Sigmoid colon (tissue), 6 donors: ENCODE measurements at regions not wholly inside any gene's neighbourhood (a gene's known extent, or its start where the extent isn't known, plus 50 kb on each side); places are given as distances from the start of the nearest gene placed in this dataset.

Source experiments
- DNase-seq: peaks from one replicate; pipeline ENCODE4 v3.0.0-alpha.2; 2019
- H3K27ac ChIP-seq, 4 donors: fragments of 200-600 bp; sonication (generic); one replicate each; pipeline ENCODE4 v1.5.1; 2016 to 2019; ENCODE audit warnings: mild to moderate bottlenecking in 1 of 4
- H3K27me3 ChIP-seq, 3 donors: fragments of 200-600 bp; sonication (generic); one replicate each; pipeline ENCODE4 v1.5.1; 2019; ENCODE audit warnings: mild to moderate bottlenecking in 1 of 3
- H3K36me3 ChIP-seq, 4 donors: fragments of 200-600 bp; sonication (generic); one replicate each; pipeline ENCODE4 v1.5.1; 2016 to 2019
- H3K4me1 ChIP-seq, 4 donors: fragments of 200-600 bp; sonication (generic); one replicate each; pipeline ENCODE4 v1.5.1; 2017 to 2019
- H3K4me3 ChIP-seq, 4 donors: fragments of 200-600 bp; sonication (generic); one replicate each; pipeline ENCODE4 v1.5.1; 2017 to 2019; ENCODE audit warnings: mild to moderate bottlenecking in 2 of 4, moderate library complexity in 1 of 4
- H3K9me3 ChIP-seq, 4 donors: fragments of 200-600 bp in 3 of 4; sonication (generic) in 3 of 4; one replicate each; pipeline versions ENCODE4 v1.5.1 to v1.6.1; 2013 to 2019
- CTCF ChIP-seq, 4 experiments: fragments of 450-650 bp in 3 of 4; fragments of 200-600 bp in 1 of 4; IDR thresholded peaks; one replicate each; pipeline ENCODE4 v1.5.1; 2016 to 2019; ENCODE audit warnings: antibody characterized with exemption in 4 of 4, mild to moderate bottlenecking in 3 of 4, moderate library complexity in 2 of 4
- EP300 ChIP-seq, 4 donors: sonication (generic); formaldehyde crosslinking; IDR thresholded peaks; one replicate each; pipeline ENCODE4 v1.6.1; 2017; ENCODE audit warnings: antibody characterized with exemption in 4 of 4
- POLR2A ChIP-seq, 2 donors: fragments of 450-650 bp; IDR thresholded peaks; one replicate each; pipeline ENCODE4 v1.6.1; 2016; ENCODE audit warnings: antibody characterized with exemption in 2 of 2, mild to moderate bottlenecking in 2 of 2, moderate library complexity in 2 of 2
- POLR2AphosphoS5 ChIP-seq, 4 donors: sonication (generic); formaldehyde crosslinking; IDR thresholded peaks; one replicate each; pipeline ENCODE4 v1.6.1; 2017; ENCODE audit warnings: antibody characterized with exemption in 4 of 4
- WGBS, 2 donors: extraction: QIAGEN DNeasy Blood & Tissue Kit; methylation state at CpG; one replicate each; pipeline ENCODE4 v1.1.7; 2013; 5-methylcytosine and 5-hydroxymethylcytosine counted together
- intact Hi-C: fragments of 100-400 bp; cut with DNase I; formaldehyde crosslinking; loops from one replicate; pipeline ENCODE4 v1.15.1; 2023
- donor health status: healthy with polysubstance abuse.
- donor health status: healthy.

- peaks cover 0 to 3% (median 0%) of the 10 kb centered on the region in 3 donors for H3K27me3 ChIP-seq
- no peaks in the 10 kb centered on the region for H3K36me3 ChIP-seq
- TF ChIP-seq POLR2A (IDR thresholded peaks at IDR 0.05): no peak
- TF ChIP-seq CTCF (IDR thresholded peaks at IDR 0.05): no peak
- no peak for TF ChIP-seq EP300 (IDR thresholded peaks at IDR 0.05)
- TF ChIP-seq POLR2AphosphoS5 (IDR thresholded peaks at IDR 0.05): no peak
- no peak overlapping the region for H3K4me3 ChIP-seq
- intact Hi-C loops: no loop called here
- H3K4me1 ChIP-seq: peaks cover 0 to 11% (median 7%) of the 10 kb centered on the region in 4 donors
- no peak for DNase-seq
- WGBS, 2 donors: 40 to 49% methylated on average over 5 of the region's 5 CpGs
- H3K9me3 ChIP-seq: no peaks in the 10 kb centered on the region
- H3K27ac ChIP-seq: no peak overlapping the region
Measured at GRCh38 chr1:181391301-181391900, 91.9 kb upstream of the CACNA1E start.

DNA sequence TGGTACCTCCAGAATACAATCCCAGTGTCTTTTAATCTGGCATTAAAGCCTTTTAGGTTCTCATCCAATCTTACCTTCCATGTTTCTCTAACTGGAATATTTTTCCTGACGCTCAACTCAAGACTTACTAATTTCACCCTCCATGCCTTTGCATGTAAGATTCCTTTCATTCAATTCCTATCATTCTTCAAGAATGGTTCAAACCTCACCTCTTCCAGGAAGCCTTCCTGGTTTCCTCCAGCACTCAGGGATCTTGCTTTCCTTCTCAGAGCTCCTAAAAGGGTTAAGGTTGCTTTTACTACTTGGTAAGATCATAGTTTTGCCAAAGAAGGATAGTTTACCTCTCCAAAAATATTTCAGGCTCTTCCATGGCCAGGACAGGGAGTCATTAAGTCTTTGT, 91.2 kb upstream of the CACNA1E start:
- Histone ChIP-seq H3K36me3 (no peaks in the 10 kb centered on the region), H3K27ac (no peak overlapping the region), H3K4me3 (no peak overlapping the region), H3K9me3 (no peaks in the 10 kb centered on the region), H3K27me3 (peaks cover 0 to 3% (median 0%) of the 10 kb centered on the region in 3 donors), H3K4me1 (peaks cover 0 to 4% (median under 1%) of the 10 kb centered on the region in 4 donors)
- 97 to 100% methylated on average over 1 of the region's 1 CpG for WGBS, 2 donors
- intact Hi-C loops: no loop called here
- no peak for TF ChIP-seq POLR2A (IDR thresholded peaks at IDR 0.05)
- no peak for DNase-seq

DNA sequence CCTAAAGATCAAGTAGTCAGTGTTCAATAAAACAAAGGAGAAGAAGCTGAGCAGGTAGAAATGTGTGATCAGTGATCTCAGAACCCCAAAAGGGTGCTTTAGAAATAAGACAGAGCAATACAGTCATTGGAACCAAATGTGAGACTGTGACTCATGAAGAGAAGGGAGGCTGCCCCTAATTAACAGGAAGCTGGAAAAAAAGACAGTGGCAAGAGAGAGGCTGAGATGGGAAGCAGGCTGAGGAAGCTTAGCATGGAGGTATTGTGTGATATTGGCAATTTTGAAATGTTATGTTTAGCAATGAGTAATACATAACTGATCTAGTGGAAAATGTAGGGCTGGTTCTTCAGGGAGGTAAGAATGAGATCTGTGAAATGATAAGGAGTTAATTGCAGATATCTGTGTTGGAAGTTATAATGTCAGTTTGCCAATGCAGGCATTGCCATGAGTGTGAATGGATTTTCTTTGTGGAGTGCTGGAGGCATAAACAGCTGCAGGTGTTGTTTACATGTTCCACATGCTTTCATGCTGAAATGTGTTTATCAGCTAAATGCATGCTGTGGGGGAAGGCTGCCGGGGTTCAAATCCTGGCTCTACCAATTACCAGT, 90.6 kb upstream of the CACNA1E start:
- intact Hi-C loops: no loop called here
- H3K27me3 ChIP-seq: peaks cover 0 to 3% (median 0%) of the 10 kb centered on the region in 3 donors
- TF ChIP-seq POLR2AphosphoS5 (IDR thresholded peaks at IDR 0.05) (no peak), CTCF (IDR thresholded peaks at IDR 0.05) (no peak)
- H3K9me3 ChIP-seq: no peaks in the 10 kb centered on the region
- no peaks in the 10 kb centered on the region for H3K36me3 ChIP-seq
- no peaks in the 10 kb centered on the region for H3K4me1 ChIP-seq
- DNase-seq: no peak
- H3K4me3 ChIP-seq: no peak overlapping the region
- 68 to 82% methylated on average over 1 of the region's 1 CpG for WGBS, 2 donors
- H3K27ac ChIP-seq: no peak overlapping the region

GRCh38 chr1:181394766-181395165, 88.6 kb upstream of the CACNA1E start:
- TF ChIP-seq POLR2AphosphoS5 (IDR thresholded peaks at IDR 0.05) (no peak), POLR2A (IDR thresholded peaks at IDR 0.05) (no peak), EP300 (IDR thresholded peaks at IDR 0.05) (no peak), CTCF (IDR thresholded peaks at IDR 0.05) (no peak)
- H3K27me3 ChIP-seq: peaks cover 0 to 6% (median 0%) of the 10 kb centered on the region in 3 donors
- H3K36me3 ChIP-seq: no peaks in the 10 kb centered on the region
- no peak overlapping the region for H3K27ac ChIP-seq
- no peak overlapping the region for H3K4me3 ChIP-seq
- no peaks in the 10 kb centered on the region for H3K9me3 ChIP-seq
- intact Hi-C loops: no loop called here
- no peak for DNase-seq
- no peaks in the 10 kb centered on the region for H3K4me1 ChIP-seq
- 92 to 94% methylated on average over 2 of the region's 2 CpGs for WGBS, 2 donors

DNA sequence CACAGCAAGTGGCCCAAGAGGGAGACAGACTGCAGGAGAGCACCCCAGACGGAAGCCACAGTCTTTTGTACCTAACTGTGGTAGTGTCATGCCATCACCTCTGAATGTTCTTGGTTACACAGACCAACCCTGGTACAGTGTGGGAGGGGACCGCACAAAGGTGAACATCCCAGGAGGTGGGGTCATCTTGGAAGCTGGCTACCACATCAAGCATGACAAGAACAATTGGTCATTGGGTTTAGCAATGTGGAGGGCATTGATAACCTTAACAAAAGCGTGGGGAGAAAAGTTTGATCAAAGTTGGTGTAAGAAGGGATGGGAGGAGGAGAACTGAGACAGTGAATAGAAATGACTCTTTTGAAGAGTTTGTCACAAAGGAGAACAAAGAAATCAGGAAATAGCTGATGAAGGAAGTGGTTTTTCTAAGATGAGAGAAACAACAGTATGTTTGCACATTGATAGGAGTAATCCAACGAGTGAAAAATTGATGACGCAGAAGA, 87.1 kb upstream of the CACNA1E start:
- 60 to 73% methylated on average over 5 of the region's 5 CpGs for WGBS, 2 donors
- Histone ChIP-seq H3K27ac (no peak overlapping the region), H3K9me3 (no peaks in the 10 kb centered on the region), H3K4me1 (no peaks in the 10 kb centered on the region), H3K4me3 (no peak overlapping the region), H3K27me3 (peaks cover 0 to 6% (median 0%) of the 10 kb centered on the region in 3 donors), H3K36me3 (no peaks in the 10 kb centered on the region)
- TF ChIP-seq EP300 (IDR thresholded peaks at IDR 0.05) (no peak), CTCF (IDR thresholded peaks at IDR 0.05) (no peak), POLR2A (IDR thresholded peaks at IDR 0.05) (no peak)
- intact Hi-C loops: no loop called here
- no peak for DNase-seq
